ENCODE measurements at regions not wholly inside any gene's neighbourhood (a gene's known extent, or its start where the extent isn't known, plus 50 kb on each side); places are given as distances from the start of the nearest gene placed in this dataset.

- TF ChIP-seq POLR2A (IDR thresholded peaks at IDR 0.05; ENCODE audit: low read length): no peak
- TF ChIP-seq CTCF (IDR thresholded peaks at IDR 0.05): no peak
- TF ChIP-seq PHF8 (IDR thresholded peaks at IDR 0.05; ENCODE audit: borderline replicate concordance, low read depth): no peak
- no peak for TF ChIP-seq HMGXB4 (CRISPR knock-in tag; IDR thresholded peaks at IDR 0.05; ENCODE audit: borderline replicate concordance)
- TF ChIP-seq CBX2 (IDR thresholded peaks at IDR 0.05; ENCODE audit: borderline replicate concordance, low read depth): no peak
- no peak for TF ChIP-seq CHD2 (IDR thresholded peaks at IDR 0.05; ENCODE audit: low read length, partially characterized antibody)
- TF ChIP-seq RARB (CRISPR knock-in tag; IDR thresholded peaks at IDR 0.05): no peak
- no peak for TF ChIP-seq SMC3 (IDR thresholded peaks at IDR 0.05)
These were observed 198.4 kb downstream of the KLHL28 start for GRCh38 chr14:44763356-44763755.
